NCI-H2171 treated with DMSO at 0.1 percent for 48 hours (cell line): ENCODE measurements at regions not wholly inside any gene's neighbourhood (a gene's known extent, or its start where the extent isn't known, plus 50 kb on each side); places are given as distances from the start of the nearest gene placed in this dataset.
A peak's percentile ranks its signal among the peaks of the same experiment; 100 is the strongest.

Experiments used
- DNase-seq: peaks from one replicate; lab custom pipeline; 2025; lab: John Stamatoyannopoulos, UW

- DNase-seq = no peak
Measured at GRCh38 chr7:53699215-53699837, 663.9 kb downstream of the POM121L12 start.

- no peak for DNase-seq
Measured at GRCh38 chr7:53719122-53719521, 683.7 kb downstream of the POM121L12 start.

GRCh38 chr7:53740971-53741370 lies 705.5 kb downstream of the POM121L12 start:
- no peak for DNase-seq

GRCh38 chr7:53743697-53744402 lies 708.4 kb downstream of the POM121L12 start:
- peak; percentile 35 for DNase-seq

GRCh38 chr7:53744403-53744760 lies 708.9 kb downstream of the POM121L12 start:
- DNase-seq = peak; percentile 35

- no peak for DNase-seq
Measured at GRCh38 chr7:53756946-53757345, 721.5 kb downstream of the POM121L12 start.

- DNase-seq = no peak
Measured at GRCh38 chr7:53768186-53768585, 732.8 kb downstream of the POM121L12 start.

- no peak for DNase-seq
Measured at GRCh38 chr7:53771701-53772100, 736.3 kb downstream of the POM121L12 start.

GRCh38 chr7:53776323-53776722 lies 740.9 kb downstream of the POM121L12 start:
- no peak for DNase-seq

- DNase-seq = no peak
Measured at GRCh38 chr7:53789741-53790140, 752.4 kb upstream of the VSTM2A start.

- DNase-seq = no peak
Measured at GRCh38 chr7:53794816-53795215, 747.4 kb upstream of the VSTM2A start.

GRCh38 chr7:53800746-53801145 lies 741.4 kb upstream of the VSTM2A start:
- DNase-seq = no peak

GRCh38 chr7:53806119-53806518 lies 736.1 kb upstream of the VSTM2A start:
- no peak for DNase-seq

- DNase-seq = peak; percentile 86
Measured at GRCh38 chr7:53811555-53812079, 730.6 kb upstream of the VSTM2A start.

- no peak for DNase-seq
Measured at GRCh38 chr7:53812135-53812534, 730.0 kb upstream of the VSTM2A start.

- DNase-seq = no peak
Measured at GRCh38 chr7:53835301-53835700, 706.9 kb upstream of the VSTM2A start.

GRCh38 chr7:53877688-53878087 lies 664.5 kb upstream of the VSTM2A start:
- DNase-seq = no peak

GRCh38 chr7:53900856-53901528 lies 641.2 kb upstream of the VSTM2A start:
- DNase-seq = no peak

GRCh38 chr7:53904355-53904754 lies 637.8 kb upstream of the VSTM2A start:
- no peak for DNase-seq

GRCh38 chr7:53917637-53918036 lies 624.5 kb upstream of the VSTM2A start:
- no peak for DNase-seq

GRCh38 chr7:53920011-53920410 lies 622.2 kb upstream of the VSTM2A start:
- DNase-seq = no peak

- no peak for DNase-seq
Measured at GRCh38 chr7:53940483-53940882, 601.7 kb upstream of the VSTM2A start.

GRCh38 chr7:53947732-53948131 lies 594.4 kb upstream of the VSTM2A start:
- DNase-seq = no peak
